Fibroblast of mammary gland (primary cell): ENCODE measurements at regions not wholly inside any gene's neighbourhood (a gene's known extent, or its start where the extent isn't known, plus 50 kb on each side); places are given as distances from the start of the nearest gene placed in this dataset.

ENCODE experiments used
- DNase-seq: peaks from one replicate; pipeline ENCODE4 v3.0.0-alpha.2; 2010; ENCODE audit warnings: low read depth
- H3K4me3 ChIP-seq: 2 replicates; pipeline ENCODE4 v1.5.1; 2011; ENCODE audit warnings: low read depth, mild to moderate bottlenecking, low read length, moderate library complexity; ENCODE audit not compliant: control insufficient read depth
- CTCF ChIP-seq: conservative IDR thresholded peaks from 2 replicates; pipeline ENCODE4 v1.5.1; 2011; ENCODE audit warnings: low read depth, low read length, inconsistent platforms; ENCODE audit not compliant: control insufficient read depth, insufficient read depth

DNA sequence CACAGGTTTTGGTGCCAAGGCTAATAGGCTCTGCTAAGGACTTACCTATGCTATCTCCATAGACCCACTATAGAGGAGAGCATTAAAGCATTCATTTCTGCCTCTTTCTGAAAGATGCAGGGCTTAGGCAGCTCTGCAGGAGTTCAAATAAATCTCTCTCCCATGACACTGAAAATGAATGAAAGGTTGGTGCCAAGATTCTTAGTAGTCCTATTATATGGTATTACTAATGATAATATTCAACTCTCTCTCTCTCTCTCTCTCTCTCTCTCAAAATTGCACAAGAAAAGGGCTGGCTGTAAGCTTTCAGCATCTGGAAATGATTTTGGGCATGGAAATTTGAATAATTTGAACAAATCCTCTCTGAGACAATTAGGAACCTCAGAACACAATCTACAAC is 433.7 kb downstream of the MBD2 start:
- TF ChIP-seq CTCF = no peak
- DNase-seq = peak; percentile 82
- no peak overlapping the region for H3K4me3 ChIP-seq

DNA sequence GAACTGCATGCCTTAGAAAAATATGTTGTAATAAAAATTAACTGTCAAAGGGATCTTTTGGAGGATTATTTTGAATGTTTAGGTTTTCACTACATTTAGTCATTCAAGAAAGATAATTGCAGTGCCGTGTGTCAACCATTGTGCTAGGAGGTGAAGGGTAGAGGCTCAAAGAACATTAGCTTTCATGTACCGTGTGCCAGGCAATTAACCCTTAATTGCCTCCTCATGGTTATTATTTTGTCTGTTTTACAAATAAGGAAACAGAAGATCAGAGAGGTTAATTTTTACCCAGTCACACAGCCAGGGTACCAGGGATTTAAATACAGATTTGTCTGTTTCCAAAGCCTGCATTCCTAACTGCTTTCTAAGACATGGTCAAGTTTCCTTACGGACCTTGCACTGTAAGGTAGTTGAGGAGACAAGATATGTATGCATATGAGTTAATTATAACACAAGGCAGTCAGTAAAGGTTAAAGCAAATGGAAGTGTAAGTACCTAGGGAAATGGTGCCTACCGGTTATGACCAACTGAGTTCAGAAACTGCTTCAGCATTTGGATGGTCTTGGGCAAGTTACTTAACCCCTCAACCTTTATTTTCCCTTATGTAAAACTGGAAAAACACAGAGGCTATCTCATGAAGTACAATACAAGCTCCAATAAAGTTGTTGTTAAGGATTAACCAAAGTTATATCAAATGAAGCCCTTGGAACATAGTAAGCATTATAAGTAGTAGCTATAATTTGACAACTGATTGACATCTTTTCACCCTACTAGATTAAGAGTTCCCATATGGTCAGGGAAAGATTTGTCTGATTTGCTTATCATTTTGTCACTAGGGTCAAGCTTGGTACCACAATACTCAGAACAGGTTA is 434.9 kb downstream of the MBD2 start:
- DNase-seq = no peak
- H3K4me3 ChIP-seq = no peak overlapping the region
- no peak for TF ChIP-seq CTCF

DNA sequence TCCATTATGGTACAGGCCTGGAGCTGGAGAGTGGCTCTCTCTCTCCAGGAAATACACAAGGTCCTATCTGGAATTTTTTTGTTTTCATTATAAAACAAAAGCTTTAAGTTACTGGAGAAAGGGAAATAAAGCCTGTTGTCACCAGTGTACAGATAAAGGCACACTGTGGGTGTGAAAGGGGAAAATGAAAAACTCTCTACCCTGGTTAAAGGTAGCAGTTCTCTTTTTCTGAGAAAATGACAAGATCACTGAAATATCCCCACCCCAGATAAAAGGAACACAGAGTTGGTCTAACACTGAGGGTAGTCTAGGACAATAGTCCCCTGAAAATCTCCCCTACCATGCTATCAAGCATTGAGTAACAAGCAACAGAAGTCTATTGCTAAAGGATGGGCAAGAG is 438.7 kb downstream of the MBD2 start:
- DNase-seq = no peak
- no peak for TF ChIP-seq CTCF
- H3K4me3 ChIP-seq = no peak overlapping the region

DNA sequence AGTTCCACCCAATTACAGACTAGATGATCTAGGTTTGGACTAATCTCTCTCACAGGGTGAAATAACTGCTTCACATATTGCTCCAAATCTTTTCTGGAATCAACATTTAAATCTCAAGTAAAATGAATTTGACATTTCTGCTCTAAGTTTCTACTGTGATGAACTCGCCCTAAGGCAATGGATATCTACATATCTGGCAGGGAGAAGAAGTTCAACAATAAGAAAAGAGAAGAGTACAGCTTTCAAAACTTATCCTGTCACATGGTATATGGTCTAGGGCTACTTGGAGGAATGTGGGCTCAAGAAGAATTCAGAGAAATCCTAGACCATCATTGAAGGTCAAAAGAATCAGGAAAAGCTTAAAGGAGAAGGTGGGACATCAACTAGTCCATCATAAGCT is 440.2 kb downstream of the MBD2 start:
- no peak for DNase-seq
- H3K4me3 ChIP-seq = no peak overlapping the region
- no peak for TF ChIP-seq CTCF

GRCh38 chr18:53780666-53781065 is 443.8 kb downstream of the MBD2 start:
- TF ChIP-seq CTCF = no peak
- no peak for DNase-seq
- H3K4me3 ChIP-seq = no peak overlapping the region

GRCh38 chr18:53772293-53772692 is 452.2 kb downstream of the MBD2 start:
- no peak for TF ChIP-seq CTCF
- DNase-seq = no peak

More at GRCh38 chr18:53772293-53772692, 452.2 kb downstream of the MBD2 start:
- H3K4me3 ChIP-seq = no peak overlapping the region
